DMS114 treated with DMSO at 0.1 percent for 48 hours (cell line): ENCODE measurements at regions not wholly inside any gene's neighbourhood (a gene's known extent, or its start where the extent isn't known, plus 50 kb on each side); places are given as distances from the start of the nearest gene placed in this dataset.

Experiments
- DNase-seq: peaks from one replicate; lab custom pipeline; 2025; ENCODE audit not compliant: unreplicated experiment; lab: John Stamatoyannopoulos, UW

DNA sequence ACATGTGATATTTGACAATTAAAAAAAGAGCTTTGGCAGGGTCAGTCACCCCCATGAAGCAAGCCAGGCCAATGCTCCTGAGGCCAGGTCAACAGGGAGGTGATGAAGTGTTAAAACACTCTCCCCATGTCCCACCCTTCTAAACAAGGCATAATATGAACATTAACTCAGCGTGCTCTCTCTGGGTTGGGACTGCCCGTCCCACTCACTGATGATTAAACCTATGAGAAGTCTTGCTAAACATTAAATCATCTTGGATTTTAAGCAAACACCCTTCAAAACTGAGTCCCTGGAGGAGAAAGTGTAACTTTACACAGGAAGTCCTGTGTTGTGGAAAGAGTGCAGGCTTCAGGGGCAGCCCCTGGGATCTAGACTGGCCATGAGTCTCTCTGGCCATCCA is 558.5 kb downstream of the CD83 start:
- no peak for DNase-seq

GRCh38 chr6:14676977-14677781 is 559.6 kb downstream of the CD83 start:
- DNase-seq, result no peak

DNA sequence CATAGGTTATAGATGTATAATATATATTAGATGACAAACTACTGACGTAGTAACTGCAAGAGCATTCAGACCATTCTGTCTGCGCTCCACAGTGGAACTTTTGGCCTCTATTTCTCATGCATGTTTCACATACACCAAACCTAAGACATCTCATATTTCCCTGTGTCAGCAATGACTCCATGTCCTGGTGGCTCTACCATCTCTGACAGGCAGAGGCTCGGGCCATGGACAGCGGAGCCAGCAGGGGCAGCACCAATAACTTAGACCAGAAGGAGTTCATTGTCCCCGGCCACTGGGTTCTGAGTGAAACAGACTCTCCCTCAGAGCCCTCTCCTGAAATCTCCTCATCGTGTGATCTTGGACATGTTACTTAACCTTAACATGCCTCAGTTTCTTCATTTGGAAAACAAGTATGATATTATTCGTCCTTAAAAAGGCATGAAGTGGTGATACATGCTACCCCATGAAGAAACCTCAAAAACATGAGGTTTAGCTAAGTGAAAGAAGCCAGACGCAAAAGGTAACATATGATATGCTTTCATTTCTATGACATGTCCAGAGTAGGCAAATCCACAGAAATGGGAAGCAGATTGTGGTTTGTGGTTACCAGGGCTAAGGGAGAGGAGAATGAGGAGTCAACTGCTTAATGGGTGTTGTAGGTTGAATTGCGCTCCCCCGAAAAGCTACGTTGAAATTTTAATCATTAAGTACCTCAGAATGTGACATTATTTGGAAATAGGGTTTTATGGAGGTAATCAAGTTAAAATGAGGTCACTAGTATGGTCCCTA is 564.0 kb upstream of the JARID2 start:
- no peak for DNase-seq

- DNase-seq, result no peak
These were observed 563.1 kb upstream of the JARID2 start for GRCh38 chr6:14682812-14683211.

GRCh38 chr6:14689639-14690038 is 556.2 kb upstream of the JARID2 start:
- DNase-seq, result no peak

- DNase-seq, result no peak
These were observed 555.5 kb upstream of the JARID2 start for GRCh38 chr6:14690120-14691056.

GRCh38 chr6:14692208-14692607 is 553.7 kb upstream of the JARID2 start:
- DNase-seq, result no peak

GRCh38 chr6:14693301-14694192 is 552.3 kb upstream of the JARID2 start:
- DNase-seq, result no peak

GRCh38 chr6:14694308-14694707 is 551.6 kb upstream of the JARID2 start:
- no peak for DNase-seq

GRCh38 chr6:14695579-14695978 is 550.3 kb upstream of the JARID2 start:
- no peak for DNase-seq

- DNase-seq, result no peak
These were observed 549.5 kb upstream of the JARID2 start for GRCh38 chr6:14696367-14696766.

- no peak for DNase-seq
These were observed 548.4 kb upstream of the JARID2 start for GRCh38 chr6:14697427-14697826.

DNA sequence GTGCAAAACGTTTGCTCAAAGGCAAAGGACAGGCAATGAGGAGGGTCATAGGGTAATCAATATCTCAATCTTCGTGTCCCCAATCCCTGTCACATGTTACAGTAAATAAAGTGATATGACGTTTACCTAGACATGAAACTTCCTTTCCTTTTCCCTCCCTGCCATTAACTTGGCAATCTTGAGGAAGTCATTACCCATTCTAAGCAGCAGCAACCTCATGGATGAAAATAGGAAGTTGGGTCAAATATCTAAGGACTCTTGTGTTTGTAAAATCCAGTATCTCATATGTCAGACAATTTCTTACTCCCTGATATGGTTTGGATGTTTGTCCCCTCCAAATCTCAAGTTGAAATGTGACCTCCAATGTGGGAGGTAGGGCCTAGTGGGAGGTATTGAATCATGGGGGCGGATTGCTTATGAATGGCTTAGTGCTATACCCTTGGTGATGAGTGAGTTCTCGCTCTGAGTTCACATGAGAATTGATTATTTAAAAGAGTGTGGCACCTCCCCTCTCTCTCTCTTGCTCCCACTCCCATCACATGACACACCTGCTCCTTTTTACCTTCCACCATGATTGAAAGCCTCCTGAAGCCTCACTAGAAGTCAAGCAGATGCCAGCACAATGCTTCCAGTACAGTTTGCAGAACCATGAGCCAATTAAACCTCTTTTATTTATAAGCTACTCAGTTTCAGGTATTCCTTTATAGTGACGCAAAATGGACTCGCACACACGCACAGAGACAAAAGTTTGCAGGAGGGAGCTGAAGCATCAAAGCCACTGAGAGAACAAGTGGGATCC is 545.9 kb upstream of the JARID2 start:
- no peak for DNase-seq

DNA sequence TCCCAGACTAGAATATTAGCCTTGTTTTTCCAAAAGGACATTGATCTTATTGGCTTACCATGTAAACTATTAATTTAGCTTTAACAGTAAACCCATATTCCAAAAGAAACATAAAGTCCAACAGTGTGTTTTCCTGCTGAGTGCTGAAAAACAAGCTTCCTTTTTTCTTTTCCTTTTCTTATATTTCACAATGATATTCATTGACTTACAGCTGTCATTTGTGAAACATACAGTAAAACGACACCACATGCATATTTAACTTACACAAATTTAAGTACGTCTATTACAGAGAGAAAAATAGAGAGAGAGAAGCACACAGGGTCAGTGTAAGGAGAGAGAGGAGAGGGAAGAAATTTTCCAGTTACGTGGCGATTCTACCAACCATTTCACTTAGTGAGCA is 543.9 kb upstream of the JARID2 start:
- no peak for DNase-seq

- DNase-seq, result no peak
These were observed 543.2 kb upstream of the JARID2 start for GRCh38 chr6:14702678-14703077.

GRCh38 chr6:14703586-14703985 is 542.3 kb upstream of the JARID2 start:
- no peak for DNase-seq

DNA sequence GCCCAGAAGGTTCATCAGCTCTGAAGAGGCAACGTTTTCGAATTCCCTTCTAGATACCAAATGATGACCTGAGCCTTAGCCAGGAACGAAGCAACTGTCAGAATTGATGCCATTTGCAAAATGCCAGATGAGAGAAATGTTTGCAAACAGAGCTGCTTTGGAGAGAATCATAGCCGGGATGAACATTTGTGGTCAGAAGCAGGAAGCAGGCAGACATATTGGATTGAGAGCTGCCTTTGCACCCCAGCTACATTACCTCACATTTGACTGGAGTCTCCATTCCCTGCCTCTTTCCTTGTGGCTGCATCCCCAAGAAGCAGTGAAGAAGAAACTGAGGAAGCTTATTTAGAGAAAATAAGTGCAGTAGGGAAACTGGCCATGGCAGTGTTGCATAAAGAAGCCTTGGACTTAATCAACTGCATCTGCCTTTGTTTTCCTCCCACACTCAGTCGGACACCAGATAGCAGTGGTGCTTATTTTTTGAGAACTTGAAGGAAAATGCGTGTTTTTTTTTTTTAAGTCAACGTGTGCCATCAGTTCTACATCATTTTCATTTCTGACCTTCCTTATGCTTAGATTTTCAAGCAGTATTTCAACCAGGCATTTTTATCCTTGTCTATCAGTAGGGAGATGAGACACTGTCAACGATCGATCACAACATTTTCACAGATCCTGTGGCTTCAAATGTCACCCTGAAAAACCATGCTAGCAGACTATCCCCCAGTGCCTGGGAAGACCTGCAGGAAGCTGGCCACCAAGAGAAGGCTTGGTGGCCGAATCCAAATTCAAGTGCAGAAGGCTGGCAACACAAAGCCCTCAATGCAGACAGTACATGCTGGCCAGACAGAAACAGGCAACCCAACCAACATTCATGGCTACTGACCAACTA is 541.2 kb upstream of the JARID2 start:
- no peak for DNase-seq

DNA sequence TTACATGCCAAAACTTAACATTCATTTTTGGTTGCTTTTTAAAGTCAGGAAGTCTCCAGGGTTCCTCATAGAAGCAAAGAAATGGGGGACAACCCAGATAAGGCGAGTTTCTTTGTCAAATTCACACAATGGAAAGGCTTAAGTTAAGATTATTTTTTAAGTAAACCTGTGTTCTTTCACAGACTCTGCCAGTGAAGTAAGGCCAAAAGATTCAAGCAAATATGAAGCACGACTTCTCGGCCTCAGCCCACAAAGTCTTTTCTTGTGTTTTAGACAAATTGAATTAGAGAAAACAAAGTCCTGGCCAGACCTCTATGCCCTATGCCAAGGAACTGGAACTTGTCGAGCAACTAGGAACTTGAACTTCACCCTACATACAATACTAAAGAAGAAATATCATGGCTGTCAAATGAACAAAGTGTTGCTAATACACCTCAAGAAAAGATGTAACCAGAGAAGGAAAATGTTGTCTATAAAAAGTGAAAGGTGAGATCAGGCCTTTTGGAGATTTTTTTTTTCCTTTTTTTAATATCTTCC is 540.0 kb upstream of the JARID2 start:
- no peak for DNase-seq
